ENCODE measurements at regions not wholly inside any gene's neighbourhood (a gene's known extent, or its start where the extent isn't known, plus 50 kb on each side); places are given as distances from the start of the nearest gene placed in this dataset.

DNA sequence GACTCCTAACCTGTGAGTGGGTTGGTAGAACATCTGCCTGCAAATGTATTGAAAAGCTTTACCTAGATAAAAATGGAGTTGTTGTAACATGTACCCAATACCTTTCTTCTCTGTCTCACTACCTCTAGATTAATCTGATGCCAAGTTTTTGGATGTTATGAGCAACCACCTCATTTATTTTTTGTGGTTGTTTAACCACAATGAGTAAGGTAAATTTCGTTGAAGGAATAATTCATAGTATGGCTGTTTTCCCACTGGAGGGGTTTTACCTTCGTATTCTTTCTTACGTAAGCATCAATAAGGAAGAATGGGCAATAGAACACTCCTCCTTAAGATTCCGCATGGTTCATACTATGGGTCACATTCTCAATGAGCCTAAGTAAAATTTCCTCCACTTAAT, 165.4 kb downstream of the CDH26 start:
- H3K36me3 ChIP-seq (replicated peaks), result no peaks in the 10 kb centered on the region
- H3K27me3 ChIP-seq (replicated peaks), result no peaks in the 10 kb centered on the region
- no peak overlapping the region for H3K4me3 ChIP-seq (ENCODE audit: low read depth, low read length)
- in situ Hi-C loops (cut with HindIII; ENCODE audit: low pct_ligation_motif_present, low sequenced_read_pairs), result no loop called here
- H3K27ac ChIP-seq, result no peak overlapping the region
- DNase-seq, result no peak
- TF ChIP-seq, protein P1, sequence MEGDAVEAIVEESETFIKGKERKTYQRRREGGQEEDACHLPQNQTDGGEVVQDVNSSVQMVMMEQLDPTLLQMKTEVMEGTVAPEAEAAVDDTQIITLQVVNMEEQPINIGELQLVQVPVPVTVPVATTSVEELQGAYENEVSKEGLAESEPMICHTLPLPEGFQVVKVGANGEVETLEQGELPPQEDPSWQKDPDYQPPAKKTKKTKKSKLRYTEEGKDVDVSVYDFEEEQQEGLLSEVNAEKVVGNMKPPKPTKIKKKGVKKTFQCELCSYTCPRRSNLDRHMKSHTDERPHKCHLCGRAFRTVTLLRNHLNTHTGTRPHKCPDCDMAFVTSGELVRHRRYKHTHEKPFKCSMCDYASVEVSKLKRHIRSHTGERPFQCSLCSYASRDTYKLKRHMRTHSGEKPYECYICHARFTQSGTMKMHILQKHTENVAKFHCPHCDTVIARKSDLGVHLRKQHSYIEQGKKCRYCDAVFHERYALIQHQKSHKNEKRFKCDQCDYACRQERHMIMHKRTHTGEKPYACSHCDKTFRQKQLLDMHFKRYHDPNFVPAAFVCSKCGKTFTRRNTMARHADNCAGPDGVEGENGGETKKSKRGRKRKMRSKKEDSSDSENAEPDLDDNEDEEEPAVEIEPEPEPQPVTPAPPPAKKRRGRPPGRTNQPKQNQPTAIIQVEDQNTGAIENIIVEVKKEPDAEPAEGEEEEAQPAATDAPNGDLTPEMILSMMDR (IDR thresholded peaks at IDR 0.05; ENCODE audit: low read depth, low read length, missing control alignments), result no peak

DNA sequence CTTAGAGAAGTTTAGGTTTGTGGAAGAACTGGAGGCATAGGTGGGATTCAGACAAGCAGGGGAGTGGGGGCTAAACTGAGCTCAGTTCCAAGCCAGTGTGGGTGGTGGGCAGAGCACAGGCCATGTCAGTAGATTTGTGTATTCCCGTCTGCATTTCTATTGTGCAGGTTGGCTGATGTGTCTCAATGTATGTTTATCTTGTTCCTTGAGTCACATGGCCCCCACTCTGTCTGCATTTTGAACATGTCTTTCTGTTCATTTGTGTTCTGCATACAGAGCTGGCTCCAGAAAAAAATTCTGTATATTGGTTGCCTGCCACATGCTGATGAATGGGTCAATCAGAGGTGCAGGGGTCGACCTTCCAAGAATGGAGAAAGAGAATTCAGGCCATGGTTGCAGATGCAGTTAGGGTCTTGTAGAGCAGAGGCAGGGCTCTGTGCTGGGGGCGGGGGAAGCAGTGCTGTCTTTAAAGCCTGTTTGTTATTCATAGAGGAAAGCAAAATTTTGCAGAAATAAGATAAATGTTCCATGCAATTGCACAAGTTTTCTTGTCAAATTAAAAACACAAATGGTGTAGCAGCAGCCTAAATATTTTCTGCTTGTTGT, 166.7 kb downstream of the CDH26 start:
- no peak overlapping the region for H3K27ac ChIP-seq
- DNase-seq, result no peak
- TF ChIP-seq, protein P1 (IDR thresholded peaks at IDR 0.05; ENCODE audit: low read depth, low read length, missing control alignments), result no peak
- in situ Hi-C loops (cut with HindIII; ENCODE audit: low pct_ligation_motif_present, low sequenced_read_pairs), result no loop called here
- no peak overlapping the region for H3K4me3 ChIP-seq (ENCODE audit: low read depth, low read length)
- H3K36me3 ChIP-seq (replicated peaks), result no peaks in the 10 kb centered on the region
- no peaks in the 10 kb centered on the region for H3K27me3 ChIP-seq (replicated peaks)

DNA sequence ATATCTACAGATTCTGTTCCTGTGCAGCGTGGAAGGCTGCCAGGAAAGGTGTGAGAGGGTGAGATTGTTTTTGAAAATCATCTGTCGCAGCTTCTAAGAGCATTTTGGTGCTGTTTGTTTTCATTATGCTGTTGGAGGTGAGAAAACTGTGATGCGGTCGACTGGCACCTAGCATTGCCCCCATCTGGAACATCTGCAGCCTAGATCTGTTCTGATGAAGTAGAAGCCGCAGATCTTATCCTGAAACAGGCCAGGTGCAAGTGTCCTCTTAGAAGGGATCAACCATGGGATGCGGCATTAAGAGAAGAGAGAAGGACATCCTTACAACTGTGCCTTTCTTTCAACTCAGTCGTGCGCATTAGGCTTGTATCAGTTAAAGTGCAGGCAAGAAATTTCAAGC, 167.3 kb downstream of the CDH26 start:
- Histone ChIP-seq H3K36me3 (replicated peaks) (no peaks in the 10 kb centered on the region), H3K27me3 (replicated peaks) (no peaks in the 10 kb centered on the region), H3K27ac (no peak overlapping the region), H3K4me3 (ENCODE audit: low read depth, low read length) (no peak overlapping the region)
- TF ChIP-seq, protein P1 (IDR thresholded peaks at IDR 0.05; ENCODE audit: low read depth, low read length, missing control alignments), result no peak
- in situ Hi-C loops (cut with HindIII; ENCODE audit: low pct_ligation_motif_present, low sequenced_read_pairs), result no loop called here
- no peak for DNase-seq

DNA sequence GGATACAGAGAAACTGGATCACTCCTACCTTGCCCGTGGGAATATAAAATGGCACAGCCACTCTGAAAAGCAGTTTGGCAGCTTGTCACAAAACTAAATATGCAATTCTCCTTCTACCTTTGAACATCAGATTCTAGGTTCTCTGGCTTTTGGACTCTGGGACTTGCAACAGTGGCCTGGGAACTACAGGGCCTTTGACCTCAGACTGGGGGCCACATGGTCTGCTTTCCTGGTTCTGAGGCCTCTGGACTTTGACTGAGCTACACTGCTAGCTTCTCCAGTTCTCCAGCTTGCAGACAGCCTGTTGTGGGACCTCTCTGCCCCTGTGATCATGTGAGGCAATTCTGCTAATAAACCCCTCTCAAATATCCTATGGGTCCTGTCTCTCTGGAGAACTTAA, 168.8 kb downstream of the CDH26 start:
- TF ChIP-seq, protein P1 (IDR thresholded peaks at IDR 0.05; ENCODE audit: low read depth, low read length, missing control alignments), result no peak

DNA sequence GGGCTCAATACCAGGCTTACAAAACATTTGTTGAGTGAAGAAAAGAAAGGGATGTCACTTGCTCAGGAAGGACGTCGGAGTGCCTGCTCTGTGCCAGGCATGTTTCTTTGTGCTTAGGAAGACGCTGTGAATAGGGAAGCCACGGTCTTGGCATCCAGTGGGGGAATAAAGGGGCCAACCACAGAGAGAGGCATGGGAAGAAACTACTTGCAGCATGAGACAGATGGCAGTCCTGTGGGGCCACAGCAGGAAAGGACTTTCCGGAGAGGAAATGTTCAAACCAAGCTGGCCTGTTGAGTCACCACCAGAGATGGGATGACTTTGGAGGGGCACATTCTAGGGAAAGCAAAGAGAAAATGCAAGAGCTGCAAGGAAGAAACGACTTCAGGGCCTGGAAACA, 173.2 kb downstream of the CDH26 start:
- DNase-seq, result no peak
- in situ Hi-C loops (cut with HindIII; ENCODE audit: low pct_ligation_motif_present, low sequenced_read_pairs), result no loop called here
- H3K27me3 ChIP-seq (replicated peaks), result no peaks in the 10 kb centered on the region
- TF ChIP-seq, protein P1 (IDR thresholded peaks at IDR 0.05; ENCODE audit: low read depth, low read length, missing control alignments), result no peak
- no peak overlapping the region for H3K4me3 ChIP-seq (ENCODE audit: low read depth, low read length)
- no peak overlapping the region for H3K27ac ChIP-seq
- H3K36me3 ChIP-seq (replicated peaks), result no peaks in the 10 kb centered on the region

More for the DNA sequence above, 168.8 kb downstream of the CDH26 start:
- no peak for DNase-seq
- no peak overlapping the region for H3K4me3 ChIP-seq (ENCODE audit: low read depth, low read length)
- in situ Hi-C loops (cut with HindIII; ENCODE audit: low pct_ligation_motif_present, low sequenced_read_pairs), result no loop called here
- H3K27me3 ChIP-seq (replicated peaks), result no peaks in the 10 kb centered on the region
- no peaks in the 10 kb centered on the region for H3K36me3 ChIP-seq (replicated peaks)
- H3K27ac ChIP-seq, result no peak overlapping the region
